ENCODE measurements at regions not wholly inside any gene's neighbourhood (a gene's known extent, or its start where the extent isn't known, plus 50 kb on each side); places are given as distances from the start of the nearest gene placed in this dataset.

- no peak for DNase-seq (ENCODE audit: insufficient read length, low spot score)
- FAIRE-seq = no peak
These were observed 466.6 kb upstream of the ETAA1 start for GRCh38 chr2:66930339-66931220.

DNA sequence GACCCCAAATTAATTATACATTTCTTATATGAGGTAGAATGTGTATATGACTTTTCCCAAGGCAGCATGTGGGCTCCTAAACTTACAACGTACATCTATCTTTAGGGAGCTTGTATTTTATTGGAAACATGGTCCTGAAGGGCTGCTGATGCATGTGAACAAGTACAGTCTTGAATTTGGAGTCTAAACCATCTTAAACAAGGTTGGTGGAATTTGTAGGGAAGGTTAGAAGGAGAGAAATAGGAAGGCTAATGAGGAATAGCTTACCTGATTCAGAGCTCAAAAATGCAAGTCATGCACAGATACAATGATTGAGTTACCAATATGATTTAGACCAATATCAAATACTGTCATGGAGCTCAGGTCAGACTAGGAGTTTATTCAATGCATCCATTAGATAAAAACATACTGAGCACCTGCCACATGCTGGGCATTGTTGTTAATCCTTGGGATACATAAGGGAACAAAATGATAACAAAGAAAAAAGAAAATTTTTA is 458.6 kb upstream of the ETAA1 start:
- FAIRE-seq (no peak), DNase-seq (ENCODE audit: insufficient read length, low spot score) (no peak)

- FAIRE-seq (no peak), DNase-seq (ENCODE audit: insufficient read length, low spot score) (no peak)
These were observed 457.1 kb upstream of the ETAA1 start for GRCh38 chr2:66940080-66940479.

DNA sequence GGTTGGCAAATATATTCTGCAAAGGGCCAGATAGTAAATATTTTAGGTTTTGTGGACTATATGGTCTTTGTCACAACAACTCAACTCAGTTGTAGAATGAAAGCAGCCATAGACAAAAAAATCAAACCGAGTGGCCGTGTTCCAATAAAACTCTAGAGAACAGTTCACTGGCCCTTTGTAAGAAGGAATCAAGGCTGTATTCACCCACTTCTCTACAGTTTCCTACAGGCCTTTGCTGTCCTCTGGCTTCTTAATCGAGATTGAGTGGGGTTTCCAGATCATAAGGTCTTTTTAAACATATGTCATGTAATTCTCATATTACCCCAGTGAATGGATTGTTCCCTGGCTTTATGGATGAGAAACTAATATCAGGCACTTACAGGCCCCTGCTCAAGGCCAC is 448.9 kb upstream of the ETAA1 start:
- DNase-seq (ENCODE audit: insufficient read length, low spot score) (no peak), FAIRE-seq (no peak)

DNA sequence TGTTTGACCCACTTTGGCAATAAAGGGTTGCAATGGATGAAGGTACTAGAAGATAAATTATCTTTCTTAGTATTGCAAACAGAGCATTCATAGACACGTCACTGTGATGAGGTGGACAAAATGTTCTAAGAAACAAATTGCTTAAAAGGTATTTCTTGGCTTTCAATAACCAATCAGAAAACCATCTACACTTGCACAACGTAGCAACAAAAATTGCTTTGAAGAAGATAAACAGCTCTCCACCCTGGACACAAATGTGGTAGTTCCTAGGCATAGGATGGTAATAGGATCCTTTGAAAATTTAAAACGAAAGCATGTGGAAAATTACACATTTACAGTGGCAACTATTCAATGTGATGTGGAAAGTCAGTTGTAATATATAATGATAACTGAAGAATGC is 439.9 kb upstream of the ETAA1 start:
- FAIRE-seq (no peak), DNase-seq (ENCODE audit: insufficient read length, low spot score) (no peak)

- DNase-seq (ENCODE audit: insufficient read length, low spot score) = no peak
- no peak for FAIRE-seq
These were observed 439.5 kb upstream of the ETAA1 start for GRCh38 chr2:66957677-66958076.

GRCh38 chr2:66960161-66960560 is 437.0 kb upstream of the ETAA1 start:
- FAIRE-seq = peak; percentile 31
- no peak for DNase-seq (ENCODE audit: insufficient read length, low spot score)

DNA sequence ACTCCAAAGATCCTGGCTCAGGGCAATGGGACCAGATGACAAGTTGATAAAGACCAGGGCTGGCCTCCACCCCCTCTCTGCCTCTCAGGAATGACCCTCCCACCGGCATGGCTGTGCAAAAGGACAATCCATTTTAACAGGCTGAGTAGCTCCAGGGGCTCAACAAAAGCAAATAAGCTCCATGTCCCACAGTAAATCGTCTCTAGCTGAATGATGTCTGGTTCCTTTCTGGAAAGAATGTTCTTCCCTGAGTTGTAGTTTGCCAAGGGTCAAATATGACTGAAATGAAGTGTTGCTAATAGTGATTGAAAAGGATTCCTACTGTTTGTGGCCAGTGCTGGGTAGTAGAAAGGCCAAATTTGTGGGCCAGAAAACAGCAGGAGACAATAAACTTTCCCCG is 434.4 kb upstream of the ETAA1 start:
- no peak for DNase-seq (ENCODE audit: insufficient read length, low spot score)
- no peak for FAIRE-seq

- DNase-seq (ENCODE audit: insufficient read length, low spot score) (no peak), FAIRE-seq (no peak)
These were observed 430.5 kb upstream of the ETAA1 start for GRCh38 chr2:66966631-66967030.

GRCh38 chr2:66968946-66969345 is 428.2 kb upstream of the ETAA1 start:
- no peak for FAIRE-seq

GRCh38 chr2:66981074-66981473 is 416.1 kb upstream of the ETAA1 start:
- DNase-seq (ENCODE audit: insufficient read length, low spot score) (no peak), FAIRE-seq (no peak)

More at GRCh38 chr2:66968946-66969345, 428.2 kb upstream of the ETAA1 start:
- no peak for DNase-seq (ENCODE audit: insufficient read length, low spot score)

GRCh38 chr2:66982766-66983165 is 414.4 kb upstream of the ETAA1 start:
- FAIRE-seq = no peak
- no peak for DNase-seq (ENCODE audit: insufficient read length, low spot score)

DNA sequence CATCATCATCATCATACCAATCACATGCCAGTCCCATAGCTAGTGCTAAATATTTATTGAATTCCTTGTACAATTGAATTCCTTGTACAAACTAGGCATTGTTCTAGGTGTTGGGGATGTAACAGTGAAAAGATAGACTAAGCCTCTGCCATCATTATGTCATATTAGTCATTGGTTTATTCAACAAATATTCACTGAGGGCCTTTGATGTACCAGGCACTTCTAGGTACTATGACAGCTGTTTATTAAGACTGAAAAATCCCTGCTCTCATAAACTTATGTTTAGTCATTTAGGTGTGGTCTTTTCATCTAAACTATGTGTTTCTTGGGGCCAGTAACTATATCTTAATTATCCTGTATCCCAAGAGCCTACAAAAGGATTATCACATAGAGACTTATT is 412.3 kb upstream of the ETAA1 start:
- no peak for DNase-seq (ENCODE audit: insufficient read length, low spot score)
- no peak for FAIRE-seq

GRCh38 chr2:66985906-66986305 is 411.2 kb upstream of the ETAA1 start:
- no peak for FAIRE-seq
- DNase-seq (ENCODE audit: insufficient read length, low spot score) = no peak

DNA sequence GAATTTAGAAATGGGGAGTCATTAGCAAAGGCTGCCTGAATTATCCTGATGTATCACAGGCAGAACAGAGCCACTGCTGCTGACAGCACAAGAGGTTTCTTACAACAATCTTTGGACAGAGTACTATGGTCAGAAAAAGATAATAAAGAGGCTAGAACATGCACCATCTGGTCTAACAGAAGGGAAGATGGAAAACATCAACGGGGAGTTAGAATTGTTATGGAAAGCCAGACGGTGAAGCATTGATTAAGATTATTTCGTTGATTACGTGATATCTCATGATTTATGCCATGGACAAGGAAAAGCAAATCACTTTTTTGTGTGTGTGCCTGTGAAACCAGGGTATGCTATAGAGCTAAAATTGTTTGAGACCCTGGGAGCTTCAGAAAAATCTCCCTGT is 409.4 kb upstream of the ETAA1 start:
- FAIRE-seq = no peak
- DNase-seq (ENCODE audit: insufficient read length, low spot score) = no peak

DNA sequence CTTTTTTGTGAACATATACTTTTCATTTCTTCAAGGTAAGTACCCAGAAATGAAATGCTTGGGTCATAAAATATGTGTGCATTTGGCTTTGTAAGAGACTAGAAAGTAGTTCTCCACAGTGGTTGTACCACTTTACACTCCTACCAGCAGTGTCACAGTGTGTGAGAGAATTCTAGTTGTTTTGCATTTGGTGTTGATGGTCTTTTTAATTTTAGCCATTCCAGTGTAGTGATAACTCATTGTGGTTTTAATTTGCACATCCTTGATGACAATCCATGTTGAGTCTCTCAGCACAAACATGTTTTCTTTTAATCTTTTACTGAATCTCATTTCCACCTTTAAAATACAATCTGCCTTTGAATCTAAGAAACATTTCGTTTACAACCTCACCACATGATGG is 402.5 kb upstream of the ETAA1 start:
- DNase-seq (ENCODE audit: insufficient read length, low spot score) (no peak), FAIRE-seq (no peak)

GRCh38 chr2:66995636-66996035 is 401.5 kb upstream of the ETAA1 start:
- FAIRE-seq (no peak), DNase-seq (ENCODE audit: insufficient read length, low spot score) (no peak)

GRCh38 chr2:67002618-67003371 is 394.3 kb upstream of the ETAA1 start:
- FAIRE-seq (no peak), DNase-seq (ENCODE audit: insufficient read length, low spot score) (no peak)

GRCh38 chr2:67006373-67006960 is 390.7 kb upstream of the ETAA1 start:
- FAIRE-seq (no peak), DNase-seq (ENCODE audit: insufficient read length, low spot score) (no peak)

- DNase-seq (ENCODE audit: insufficient read length, low spot score) = no peak
- no peak for FAIRE-seq
These were observed 389.0 kb upstream of the ETAA1 start for GRCh38 chr2:67008155-67008554.

- FAIRE-seq = no peak
- no peak for DNase-seq (ENCODE audit: insufficient read length, low spot score)
These were observed 385.0 kb upstream of the ETAA1 start for GRCh38 chr2:67012165-67012564.
